Activated CD8-positive, alpha-beta memory T cell treated with anti-CD3 and anti-CD28 coated beads, Interleukin-2, amount 10 ng/mL, durations not matched to agents 7 days and 5 days (primary cell): ENCODE measurements at regions not wholly inside any gene's neighbourhood (a gene's known extent, or its start where the extent isn't known, plus 50 kb on each side); places are given as distances from the start of the nearest gene placed in this dataset.
"Not testable (repeated sequence)": the region's sequence is repeated elsewhere in the genome, so short reads cannot be mapped to it uniquely, and the experiment has no call there.

Experiments used
- ATAC-seq: fragments of 150-1000 bp; cut with Tn5 transposase; one replicate; pipeline ENCODE4 v1.10.0; 2021; ENCODE audit warnings: moderate library complexity
- CTCF ChIA-PET: fragments of 350-600 bp; sonication (Branson Sonifier 250); formaldehyde crosslinking; loops from one replicate; lab custom pipeline; 2021; ENCODE audit warnings: antibody characterized with exemption; lab: Charles Lee
- DNase-seq: peaks from one replicate; pipeline ENCODE4 v3.0.0-alpha.2; 2020
- H3K27ac Mint-ChIP-seq: one replicate; pipeline ENCODE4 v1.8.0; 2021; ENCODE audit warnings: mild to moderate bottlenecking, mixed read lengths
- H3K27me3 Mint-ChIP-seq: one replicate; pipeline ENCODE4 v1.8.0; 2021; ENCODE audit warnings: mixed read lengths
- H3K36me3 Mint-ChIP-seq: one replicate; pipeline ENCODE4 v1.8.0; 2021; ENCODE audit warnings: mild to moderate bottlenecking, mixed read lengths
- H3K4me1 Mint-ChIP-seq: one replicate; pipeline ENCODE4 v1.8.0; 2021; ENCODE audit warnings: mixed read lengths
- H3K4me3 Mint-ChIP-seq: one replicate; pipeline ENCODE4 v1.8.0; 2021; ENCODE audit warnings: mild to moderate bottlenecking, moderate library complexity, mixed read lengths
- H3K9me3 Mint-ChIP-seq: one replicate; pipeline ENCODE4 v1.8.0; 2022; ENCODE audit warnings: low read depth, mixed read lengths

DNA sequence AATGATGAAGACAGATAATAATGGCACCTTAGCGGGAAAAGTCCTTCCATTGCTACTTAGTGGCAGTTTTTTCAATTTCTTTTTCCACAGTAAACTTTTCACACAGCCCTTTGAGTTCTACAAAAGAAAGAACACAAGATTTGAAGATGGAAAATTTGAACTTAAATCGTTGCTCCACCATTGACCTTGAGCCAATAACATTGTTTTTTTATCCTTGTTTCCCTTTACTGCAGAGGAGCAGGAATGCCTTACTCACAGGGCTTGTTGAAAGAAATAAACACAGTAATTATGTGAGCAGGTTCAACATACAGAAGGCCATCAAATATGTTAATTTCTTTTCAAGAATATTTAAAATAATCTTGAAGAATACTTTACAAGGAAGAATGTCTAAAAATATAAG is 181.5 kb upstream of the KRR1 start:
- ATAC-seq (no peak), DNase-seq (no peak)
- no peak overlapping the region for H3K4me3 Mint-ChIP-seq
- CTCF ChIA-PET, result interaction anchor here (0.9 kb wide), 1 partner anchor 22 kb away, joined by 3 read pairs; no protein-coding TSS in a partner anchor
- H3K36me3 Mint-ChIP-seq, result peaks cover 3% of the 10 kb centered on the region
- peaks cover 11% of the 10 kb centered on the region for H3K27me3 Mint-ChIP-seq
- H3K4me1 Mint-ChIP-seq, result peaks cover 8% of the 10 kb centered on the region
- H3K9me3 Mint-ChIP-seq, result peaks cover under 1% of the 10 kb centered on the region
- no peak overlapping the region for H3K27ac Mint-ChIP-seq

DNA sequence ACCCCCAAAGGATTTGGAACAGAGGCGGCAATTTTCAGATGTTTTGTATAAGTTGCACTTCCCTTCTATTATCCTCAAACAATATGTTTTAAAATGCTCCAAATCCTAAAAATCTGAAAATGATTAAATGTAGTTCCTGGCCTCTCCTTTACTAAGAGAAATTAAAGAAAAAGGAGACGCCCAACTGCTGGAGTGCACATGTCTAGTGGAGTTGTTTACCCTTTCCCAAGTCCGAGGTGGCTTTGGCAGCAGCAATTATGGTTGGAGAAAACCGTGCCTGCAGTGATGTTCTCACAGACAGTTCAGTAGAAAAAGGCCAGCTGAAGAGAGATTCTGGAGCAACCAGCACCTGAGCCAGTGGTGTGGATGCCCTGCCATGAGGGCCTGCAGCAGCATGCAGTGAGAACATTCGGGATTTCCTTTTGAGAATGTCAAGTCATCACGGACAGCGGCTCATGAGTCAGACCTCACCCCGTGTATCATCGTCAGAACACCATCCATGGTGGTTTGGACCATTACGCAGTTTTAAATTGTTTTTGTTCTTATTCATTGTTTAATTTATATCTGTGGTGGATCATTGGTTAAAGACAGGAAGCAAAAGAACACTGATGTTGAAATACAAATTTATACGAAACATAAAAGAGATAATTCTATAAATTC is 179.0 kb upstream of the KRR1 start:
- Mint-ChIP-seq H3K27ac (no peak overlapping the region), H3K27me3 (peaks cover 11% of the 10 kb centered on the region), H3K9me3 (peaks cover 3% of the 10 kb centered on the region), H3K36me3 (peaks cover 1% of the 10 kb centered on the region), H3K4me1 (no peaks in the 10 kb centered on the region), H3K4me3 (no peak overlapping the region)
- CTCF ChIA-PET, result no interaction called here
- DNase-seq (no peak), ATAC-seq (no peak)

DNA sequence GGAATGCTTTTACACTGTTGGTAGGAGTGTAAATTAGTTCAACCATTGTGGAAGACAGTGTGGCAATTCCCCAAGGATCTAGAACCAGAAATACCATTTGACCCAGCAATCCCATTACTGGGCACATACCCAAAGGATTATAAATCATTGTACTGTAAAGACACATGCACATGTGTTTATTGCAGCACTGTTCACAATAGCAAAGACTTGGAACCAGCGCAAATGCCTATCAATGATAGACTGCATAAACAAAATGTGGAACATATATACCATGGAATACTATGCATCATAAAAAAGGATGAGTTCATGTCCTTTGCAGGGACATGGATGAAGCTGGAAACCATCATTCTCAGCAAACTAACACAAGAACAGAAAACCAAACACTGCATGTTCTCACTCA is 174.8 kb upstream of the KRR1 start:
- H3K9me3 Mint-ChIP-seq, H3K4me3 Mint-ChIP-seq, H3K4me1 Mint-ChIP-seq, DNase-seq, H3K36me3 Mint-ChIP-seq, CTCF ChIA-PET, ATAC-seq, H3K27ac Mint-ChIP-seq, H3K27me3 Mint-ChIP-seq: not testable (repeated sequence)

DNA sequence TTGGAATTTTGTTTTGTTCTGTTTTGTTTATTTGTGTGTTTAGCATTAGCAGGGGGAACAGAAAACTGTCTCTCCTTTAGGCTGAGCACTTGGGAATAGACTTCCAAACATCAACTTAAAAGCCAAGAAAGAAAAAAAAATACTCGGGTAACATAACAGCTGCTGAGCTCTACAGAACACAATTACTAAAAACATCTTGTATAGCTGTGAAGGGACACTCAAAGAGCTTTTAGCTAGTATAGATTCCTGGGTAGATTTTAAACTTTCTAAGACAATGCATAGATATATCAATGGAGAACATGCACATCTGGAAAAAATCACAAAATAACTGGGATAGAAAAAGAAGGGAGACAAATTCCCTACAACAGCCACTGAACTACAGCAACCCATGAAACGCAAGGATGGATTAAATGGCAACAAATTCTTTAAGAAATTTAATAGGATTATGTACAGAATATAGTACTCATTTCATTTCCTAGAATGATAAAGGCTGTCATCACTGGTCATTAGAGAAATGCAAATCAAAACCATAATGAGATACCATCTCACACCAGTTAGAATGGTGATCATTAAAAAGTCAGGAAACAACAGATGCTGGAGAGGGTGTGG is 174.3 kb upstream of the KRR1 start:
- CTCF ChIA-PET, result no interaction called here
- DNase-seq (no peak), ATAC-seq (no peak)
- H3K4me3 Mint-ChIP-seq, result no peak overlapping the region
- peaks cover 3% of the 10 kb centered on the region for H3K9me3 Mint-ChIP-seq
- H3K4me1 Mint-ChIP-seq, result peaks cover 2% of the 10 kb centered on the region
- H3K27me3 Mint-ChIP-seq, result no peaks in the 10 kb centered on the region
- H3K27ac Mint-ChIP-seq, result no peak overlapping the region
- H3K36me3 Mint-ChIP-seq, result no peaks in the 10 kb centered on the region

DNA sequence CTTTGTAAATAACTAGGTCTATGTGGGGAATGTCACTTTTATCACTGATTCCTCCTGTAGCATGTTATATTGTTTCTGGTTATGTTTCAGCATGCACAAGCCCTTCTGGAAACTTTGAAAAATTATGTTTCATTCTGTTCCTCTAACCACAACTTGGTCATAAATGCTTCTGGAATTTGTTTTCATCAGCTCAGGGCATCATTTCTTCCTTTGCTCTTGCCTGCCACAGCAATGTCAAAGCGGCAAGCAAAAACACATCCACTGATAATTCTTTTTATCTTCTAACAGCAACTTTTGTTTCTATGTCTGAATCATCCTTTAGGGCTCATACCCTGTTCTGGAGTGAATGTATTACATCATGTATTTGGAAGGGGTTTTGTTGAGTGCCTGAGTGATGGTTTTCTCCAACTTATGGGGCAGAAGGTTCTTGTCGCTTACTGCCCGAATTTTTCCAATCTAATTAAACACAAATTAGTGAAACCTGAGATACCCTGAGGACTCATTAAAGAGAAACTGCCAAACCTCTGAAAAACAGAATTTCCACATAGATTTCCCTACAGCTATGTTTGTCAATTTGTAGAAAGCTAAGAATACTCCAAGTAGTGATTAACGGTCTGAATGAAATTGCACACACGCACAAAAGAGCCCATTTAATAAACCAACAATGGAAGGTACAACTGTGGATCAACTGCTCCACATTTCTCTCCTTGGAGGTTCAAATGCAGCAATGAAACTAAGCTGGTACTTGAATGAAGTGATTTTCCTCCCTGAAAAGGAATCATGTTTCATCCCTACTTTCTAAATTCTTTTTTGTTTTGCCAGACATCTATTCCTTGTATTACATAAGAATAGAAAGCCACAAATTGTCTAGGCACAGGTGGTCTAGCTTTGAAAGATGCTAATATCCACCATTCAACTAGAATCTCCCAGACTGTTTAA is 173.5 kb upstream of the KRR1 start:
- Mint-ChIP-seq H3K27ac (no peak overlapping the region), H3K27me3 (no peaks in the 10 kb centered on the region), H3K9me3 (peaks cover 3% of the 10 kb centered on the region), H3K4me3 (no peak overlapping the region), H3K4me1 (peaks cover 2% of the 10 kb centered on the region), H3K36me3 (peaks cover 1% of the 10 kb centered on the region)
- CTCF ChIA-PET, result no interaction called here
- DNase-seq (no peak), ATAC-seq (no peak)

DNA sequence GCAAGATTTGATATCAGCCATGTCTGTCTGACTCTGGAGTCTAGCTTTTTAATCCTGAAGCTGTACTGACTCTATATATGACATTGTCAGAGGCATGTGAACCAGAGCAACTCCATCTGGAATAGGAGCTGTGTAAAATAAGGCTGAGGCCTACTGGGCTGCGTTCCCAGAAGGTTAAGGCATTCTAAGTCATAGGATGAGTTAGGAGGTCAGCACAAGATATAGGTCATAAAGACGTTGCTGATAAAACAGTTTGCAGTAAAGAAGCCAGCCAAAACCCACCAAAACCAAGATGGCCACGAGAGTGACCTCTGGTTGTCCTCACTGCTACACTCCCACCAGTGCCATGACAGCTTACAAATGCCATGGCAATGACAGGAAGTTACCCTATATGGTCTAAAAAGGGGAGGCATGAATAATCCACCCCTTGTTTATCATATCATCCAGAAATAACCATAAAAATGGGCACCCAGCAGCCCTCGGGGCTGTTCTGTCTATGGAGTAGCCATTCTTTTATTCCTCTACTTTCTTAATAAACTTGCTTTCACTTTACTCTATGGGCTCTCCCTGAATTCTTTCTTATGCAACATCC is 172.7 kb upstream of the KRR1 start:
- ATAC-seq, H3K9me3 Mint-ChIP-seq, H3K27me3 Mint-ChIP-seq, H3K4me3 Mint-ChIP-seq, H3K4me1 Mint-ChIP-seq, DNase-seq, CTCF ChIA-PET, H3K27ac Mint-ChIP-seq, H3K36me3 Mint-ChIP-seq: not testable (repeated sequence)

DNA sequence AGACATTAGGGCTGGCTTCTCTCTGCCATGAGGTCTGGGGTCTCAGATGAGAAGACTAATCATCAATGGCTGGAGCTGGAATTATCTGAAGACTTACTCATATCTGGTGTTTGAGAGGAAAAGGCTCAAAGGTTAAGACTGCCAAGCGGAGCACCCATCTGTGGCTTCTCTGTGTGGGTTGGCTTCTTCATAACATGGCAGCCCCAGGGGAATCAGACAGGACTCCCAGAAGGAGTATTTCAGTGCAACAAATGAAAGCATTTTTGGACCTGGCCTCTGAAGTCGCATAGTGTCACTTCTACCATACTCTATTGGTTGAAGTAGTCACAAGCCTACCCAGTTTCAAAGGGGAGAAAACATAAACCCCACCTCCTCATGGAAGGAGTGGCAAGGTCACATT is 171.8 kb upstream of the KRR1 start:
- H3K27me3 Mint-ChIP-seq, result no peaks in the 10 kb centered on the region
- DNase-seq, result no peak
- H3K4me3 Mint-ChIP-seq, result no peak overlapping the region
- no peak for ATAC-seq
- H3K27ac Mint-ChIP-seq, result no peak overlapping the region
- H3K9me3 Mint-ChIP-seq, result peaks cover 3% of the 10 kb centered on the region
- H3K36me3 Mint-ChIP-seq, result peaks cover 2% of the 10 kb centered on the region
- CTCF ChIA-PET, result no interaction called here
- peaks cover 2% of the 10 kb centered on the region for H3K4me1 Mint-ChIP-seq

DNA sequence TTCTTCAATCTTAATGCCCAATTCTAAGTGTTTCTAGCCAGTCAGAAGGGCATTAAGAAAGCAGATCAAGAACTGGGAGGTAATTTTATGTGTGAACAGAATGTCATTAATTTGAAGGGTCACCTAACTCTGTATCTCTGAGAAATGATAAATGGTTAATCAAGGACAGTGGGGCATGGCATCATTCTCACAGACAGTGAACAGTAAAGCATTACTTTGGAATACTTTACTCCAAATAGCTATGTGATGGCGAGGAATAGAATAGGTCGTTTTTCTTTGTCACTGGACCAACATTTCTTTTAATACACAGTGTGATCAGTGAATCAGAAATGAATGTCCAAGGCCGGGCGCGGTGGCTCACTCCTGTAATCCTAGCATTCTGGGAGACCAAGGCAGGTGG is 166.1 kb upstream of the KRR1 start:
- no peak overlapping the region for H3K27ac Mint-ChIP-seq
- CTCF ChIA-PET, result no interaction called here
- DNase-seq (no peak), ATAC-seq (no peak)
- no peaks in the 10 kb centered on the region for H3K4me1 Mint-ChIP-seq
- no peak overlapping the region for H3K4me3 Mint-ChIP-seq
- no peaks in the 10 kb centered on the region for H3K27me3 Mint-ChIP-seq
- H3K9me3 Mint-ChIP-seq, result no peaks in the 10 kb centered on the region
- peaks cover 2% of the 10 kb centered on the region for H3K36me3 Mint-ChIP-seq

DNA sequence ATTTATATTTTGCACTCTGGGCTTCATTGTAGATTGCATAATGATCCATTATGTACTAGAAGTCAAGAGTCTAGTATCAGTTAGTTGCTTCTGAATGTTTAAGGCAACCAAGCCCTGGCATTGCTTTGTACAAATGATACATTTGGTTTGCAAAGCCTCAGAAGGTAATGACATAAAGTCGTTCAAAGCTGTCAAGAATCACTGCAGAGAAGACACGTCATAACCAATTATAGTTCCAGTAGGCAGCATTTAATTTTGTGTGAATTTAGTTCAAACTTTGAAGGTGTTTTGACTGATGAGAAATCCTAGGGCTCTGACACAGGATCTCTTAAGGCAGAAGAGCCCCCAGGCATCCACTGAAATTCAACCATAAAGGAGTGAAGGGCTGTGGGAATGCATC is 163.0 kb upstream of the KRR1 start:
- Mint-ChIP-seq H3K4me3 (no peak overlapping the region), H3K27me3 (no peaks in the 10 kb centered on the region), H3K4me1 (no peaks in the 10 kb centered on the region), H3K36me3 (no peaks in the 10 kb centered on the region), H3K27ac (no peak overlapping the region), H3K9me3 (no peaks in the 10 kb centered on the region)
- DNase-seq (no peak), ATAC-seq (no peak)
- CTCF ChIA-PET, result no interaction called here

DNA sequence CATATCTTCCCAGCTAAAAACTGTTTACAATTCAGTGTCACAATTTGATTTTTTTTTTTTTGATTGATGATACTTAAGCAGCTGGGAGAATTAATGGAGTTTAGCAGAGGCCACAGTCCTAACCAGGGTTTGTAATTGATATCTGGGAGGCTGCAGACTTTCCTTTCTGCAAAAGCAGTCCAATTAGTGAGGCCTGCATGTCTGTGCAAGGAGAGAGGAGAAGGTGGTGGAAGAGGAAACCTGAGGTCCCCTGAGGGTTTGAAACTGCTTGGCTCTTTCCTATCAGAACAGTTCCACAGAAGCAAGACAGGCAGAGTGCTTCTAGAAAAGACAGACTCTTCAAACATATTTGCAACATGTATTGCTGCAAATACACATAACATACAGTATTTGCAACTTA is 160.8 kb upstream of the KRR1 start:
- CTCF ChIA-PET, result no interaction called here
- H3K4me1 Mint-ChIP-seq, result no peaks in the 10 kb centered on the region
- H3K27ac Mint-ChIP-seq, result no peak overlapping the region
- no peak overlapping the region for H3K4me3 Mint-ChIP-seq
- DNase-seq (no peak), ATAC-seq (no peak)
- no peaks in the 10 kb centered on the region for H3K27me3 Mint-ChIP-seq
- no peaks in the 10 kb centered on the region for H3K9me3 Mint-ChIP-seq
- no peaks in the 10 kb centered on the region for H3K36me3 Mint-ChIP-seq

DNA sequence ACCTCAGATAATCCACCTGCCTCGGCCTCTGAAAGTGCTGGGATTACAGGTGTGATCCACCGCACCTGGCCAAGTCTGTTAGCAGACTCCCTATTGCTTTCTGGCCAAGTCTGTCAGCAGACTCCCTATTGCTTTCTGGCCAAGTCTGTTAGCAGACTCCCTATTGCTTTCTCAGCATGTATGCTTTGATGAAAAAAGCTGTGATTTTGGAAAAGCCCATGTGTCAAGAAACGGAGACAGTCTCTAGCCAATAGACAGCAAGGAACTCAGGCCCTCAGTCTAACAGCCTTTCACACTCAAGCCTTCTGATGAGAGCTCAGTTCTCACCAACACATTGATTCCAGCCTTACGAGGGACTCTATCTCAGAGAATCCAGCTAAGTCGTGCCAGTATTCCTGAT is 158.8 kb upstream of the KRR1 start:
- ATAC-seq, result no peak
- Mint-ChIP-seq H3K36me3 (no peaks in the 10 kb centered on the region), H3K27me3 (no peaks in the 10 kb centered on the region), H3K4me3 (no peak overlapping the region), H3K4me1 (no peaks in the 10 kb centered on the region), H3K9me3 (no peaks in the 10 kb centered on the region), H3K27ac (no peak overlapping the region)
- no peak for DNase-seq
- CTCF ChIA-PET, result no interaction called here

DNA sequence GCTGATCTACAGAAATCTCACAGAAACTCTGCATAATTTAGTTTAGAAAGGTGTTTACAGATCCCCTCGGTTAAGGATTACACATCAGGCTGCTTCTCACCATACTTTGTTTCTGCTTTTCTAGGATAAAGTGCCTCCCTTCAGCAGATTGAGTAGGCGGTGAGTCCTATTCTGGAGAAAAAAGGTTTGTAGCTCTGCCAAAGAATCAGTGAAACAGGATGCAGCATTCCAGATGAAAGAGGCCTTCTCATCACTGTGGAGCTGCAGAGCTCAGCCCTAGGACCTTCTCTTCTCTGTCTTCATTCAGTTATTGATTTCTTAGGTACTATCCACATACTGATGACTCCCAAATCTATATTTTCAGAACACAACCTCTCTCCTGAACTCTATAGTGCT is 155.5 kb upstream of the KRR1 start:
- no peaks in the 10 kb centered on the region for H3K4me1 Mint-ChIP-seq
- H3K9me3 Mint-ChIP-seq, result no peaks in the 10 kb centered on the region
- no peak overlapping the region for H3K4me3 Mint-ChIP-seq
- DNase-seq, result no peak
- H3K27ac Mint-ChIP-seq, result no peak overlapping the region
- no peaks in the 10 kb centered on the region for H3K36me3 Mint-ChIP-seq
- CTCF ChIA-PET, result interaction anchor here (1.3 kb wide), 1 partner anchor 12 kb away, joined by 3 read pairs; no protein-coding TSS in a partner anchor
- no peak for ATAC-seq
- H3K27me3 Mint-ChIP-seq, result peaks cover 4% of the 10 kb centered on the region

DNA sequence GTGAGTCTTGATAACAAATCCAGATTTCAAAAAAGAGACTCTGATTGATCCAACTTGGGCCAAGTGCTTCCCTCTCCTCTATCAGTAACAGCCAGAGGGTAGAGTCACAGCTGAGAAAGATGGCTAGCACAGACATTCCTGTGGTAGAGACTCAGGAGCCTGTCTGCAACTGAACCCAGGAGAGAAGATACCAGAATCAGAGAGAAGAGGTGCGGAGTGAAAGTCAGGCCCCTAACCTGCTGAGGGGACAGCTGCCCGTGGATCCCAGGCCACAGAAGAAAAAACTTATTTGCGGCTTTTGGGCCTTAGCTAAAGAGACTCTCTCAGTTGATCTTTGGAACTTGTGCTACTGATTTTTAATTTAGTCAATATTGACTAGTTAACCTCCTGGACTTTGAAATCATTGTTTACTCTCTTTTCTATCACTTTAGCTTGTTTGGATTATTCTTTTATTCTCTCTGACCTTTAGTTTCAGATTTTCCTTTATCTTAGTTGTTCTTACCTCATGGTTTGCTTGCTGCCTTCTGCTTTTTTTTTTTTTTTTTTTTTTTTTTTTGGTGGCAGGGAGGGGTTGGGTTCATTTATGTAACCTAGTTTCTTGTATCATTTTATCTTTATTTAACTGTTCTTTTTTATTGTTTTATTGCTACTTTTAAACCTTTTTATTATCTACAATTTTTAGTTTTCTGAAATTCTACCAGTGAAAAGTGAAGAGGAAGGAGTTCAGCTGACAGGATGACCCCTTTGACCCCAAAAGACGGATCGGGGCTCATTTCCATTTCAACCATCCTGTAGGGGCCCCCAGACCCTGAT is 154.9 kb upstream of the KRR1 start:
- no peak overlapping the region for H3K4me3 Mint-ChIP-seq
- H3K27me3 Mint-ChIP-seq, result peaks cover 4% of the 10 kb centered on the region
- H3K36me3 Mint-ChIP-seq, result no peaks in the 10 kb centered on the region
- H3K27ac Mint-ChIP-seq, result no peak overlapping the region
- ATAC-seq (no peak), DNase-seq (no peak)
- no peaks in the 10 kb centered on the region for H3K9me3 Mint-ChIP-seq
- CTCF ChIA-PET, result interaction anchor here (1.3 kb wide), 1 partner anchor 13 kb away, joined by 3 read pairs; no protein-coding TSS in a partner anchor
- H3K4me1 Mint-ChIP-seq, result no peaks in the 10 kb centered on the region
